SK-N-SH (cell line): ENCODE measurements at regions not wholly inside any gene's neighbourhood (a gene's known extent, or its start where the extent isn't known, plus 50 kb on each side); places are given as distances from the start of the nearest gene placed in this dataset.

Experiments used
- CTCF ChIA-PET: fragments of 300-600, 350-600 bp; formaldehyde crosslinking; extraction: SDS; loops from one replicate; lab custom pipeline; 2021; lab: Yijun Ruan, JAX
- POLR2A ChIA-PET: fragments of 350-600 bp; sonication (Branson Sonifier 250); formaldehyde crosslinking; extraction: SDS; loops from one replicate; lab custom pipeline; 2020; ENCODE audit warnings: antibody characterized with exemption, inconsistent platforms; lab: Yijun Ruan, JAX
- DNase-seq: peaks from one replicate; pipeline ENCODE4 v3.0.0; 2012
- H2AFZ ChIP-seq: fragments of 200-600 bp; sonication (generic); 2 replicates; pipeline ENCODE4 v1.8.1; 2016; ENCODE audit warnings: antibody characterized with exemption, mild to moderate bottlenecking, low read depth
- H3F3A ChIP-seq: fragments of 200-600 bp; sonication (generic); replicated peaks from 2 replicates; pipeline ENCODE3; 2016; ENCODE audit warnings: antibody characterized with exemption, mild to moderate bottlenecking; ENCODE audit not compliant: insufficient read depth
- H3K27ac ChIP-seq, 2 experiments: fragments of 200-500 bp in 1 of 2; fragments of 200-600 bp in 1 of 2; sonication (Bioruptor generic) in 1 of 2; sonication (generic), shearing (Covaris generic) in 1 of 2; 2 replicates each; pipeline versions ENCODE4 v1.5.1 to v1.6.1; 2014 to 2016; ENCODE audit warnings: low read depth in 2 of 2, inconsistent platforms in 1 of 2, low read length in 1 of 2, mild to moderate bottlenecking in 1 of 2, mixed read lengths in 1 of 2
- H3K27me3 ChIP-seq: fragments of 200-600 bp; sonication (generic), shearing (Covaris generic); 2 replicates; pipeline ENCODE4 v1.6.1; 2016; ENCODE audit warnings: mixed run types; ENCODE audit not compliant: insufficient read depth
- H3K36me3 ChIP-seq, 2 experiments: fragments of 200-500 bp in 1 of 2; fragments of 200-600 bp in 1 of 2; sonication (Bioruptor generic) in 1 of 2; sonication (generic) in 1 of 2; replicated peaks in 1 of 2; 2 replicates each; pipeline versions ENCODE3 to v1.5.1; 2014 to 2016; ENCODE audit warnings: low read length in 1 of 2, mild to moderate bottlenecking in 1 of 2; ENCODE audit not compliant: insufficient read depth in 2 of 2, control insufficient read depth in 1 of 2
- H3K4me1 ChIP-seq, 2 experiments: fragments of 200-500 bp in 1 of 2; fragments of 200-600 bp in 1 of 2; sonication (Bioruptor generic) in 1 of 2; sonication (generic), shearing (Covaris generic) in 1 of 2; 2 replicates each; pipeline versions ENCODE4 v1.5.1 to v1.6.1; 2014 to 2016; ENCODE audit warnings: low read depth in 1 of 2, low read length in 1 of 2, mixed run types in 1 of 2; ENCODE audit not compliant: insufficient read depth in 2 of 2, control insufficient read depth in 1 of 2
- H3K4me2 ChIP-seq: fragments of 200-600 bp; sonication (generic), shearing (Covaris generic); 2 replicates; pipeline ENCODE4 v1.6.1; 2017; ENCODE audit warnings: mixed run types
- H3K4me3 ChIP-seq, 2 experiments: fragments of 200-500 bp in 1 of 2; fragments of 200-600 bp in 1 of 2; sonication (Bioruptor generic) in 1 of 2; sonication (generic), shearing (Covaris generic) in 1 of 2; 2 replicates each; pipeline versions ENCODE4 v1.5.1 to v1.8.1; 2014 to 2016; ENCODE audit warnings: low read depth in 2 of 2, inconsistent platforms in 1 of 2, low read length in 1 of 2, mild to moderate bottlenecking in 1 of 2, mixed read lengths in 1 of 2, moderate library complexity in 1 of 2
- H3K79me2 ChIP-seq: fragments of 200-600 bp; sonication (generic); 2 replicates; pipeline ENCODE4 v1.8.1; 2017; ENCODE audit warnings: mild to moderate bottlenecking; ENCODE audit not compliant: insufficient read depth
- H3K9ac ChIP-seq: fragments of 200-600 bp; sonication (generic); 2 replicates; pipeline ENCODE4 v1.6.1; 2017; ENCODE audit warnings: mixed run types
- H3K9me2 ChIP-seq: fragments of 200-600 bp; sonication (generic); 2 replicates; pipeline ENCODE4 v1.6.1; 2017; ENCODE audit warnings: mixed run types
- H3K9me3 ChIP-seq: fragments of 200-600 bp; sonication (generic); 2 replicates; pipeline ENCODE4 v1.6.1; 2017; ENCODE audit warnings: mixed run types, mild to moderate bottlenecking, moderate library complexity
- H4K20me1 ChIP-seq: fragments of 200-600 bp; sonication (generic); 2 replicates; pipeline ENCODE4 v1.6.1; 2017; ENCODE audit warnings: mild to moderate bottlenecking, mixed run types; ENCODE audit not compliant: insufficient read depth
- CHD2 ChIP-seq: fragments of 150-350 bp; IDR thresholded peaks from 2 replicates; pipeline ENCODE4 v1.6.1; 2018; ENCODE audit warnings: low read length; ENCODE audit not compliant: partially characterized antibody
- ELF1 ChIP-seq: IDR thresholded peaks from 2 replicates; pipeline ENCODE4 v1.4.0; 2012
- EP300 ChIP-seq, 2 experiments: IDR thresholded peaks; 2 replicates each; pipeline versions ENCODE4 v1.4.0 to v1.6.1; 2012; ENCODE audit warnings: borderline replicate concordance in 1 of 2, low read depth in 1 of 2, low read length in 1 of 2
- EZH2phosphoT487 ChIP-seq: fragments of 200-600 bp; sonication (generic); IDR thresholded peaks from 2 replicates; pipeline ENCODE4 v1.6.1; 2017; ENCODE audit warnings: low read depth, mixed run types, mild to moderate bottlenecking, antibody characterized with exemption, moderate library complexity, borderline replicate concordance
- FOSL2 ChIP-seq: IDR thresholded peaks from 2 replicates; pipeline ENCODE4 v1.4.0; 2012; ENCODE audit warnings: low read depth, mild to moderate bottlenecking, moderate library complexity, borderline replicate concordance
- FOXJ3 ChIP-seq: sonication (generic); formaldehyde crosslinking; IDR thresholded peaks from 2 replicates; pipeline ENCODE4 v1.5.1; 2020; ENCODE audit warnings: mild to moderate bottlenecking, missing genetic modification reagents
- FOXM1 ChIP-seq: IDR thresholded peaks from 2 replicates; pipeline ENCODE4 v1.4.0; 2012; ENCODE audit warnings: low read depth, mild to moderate bottlenecking
- GABPA ChIP-seq: IDR thresholded peaks from 2 replicates; pipeline ENCODE4 v1.4.0; 2012; ENCODE audit warnings: low read depth, mild to moderate bottlenecking
- GATA2 ChIP-seq: sonication (generic); formaldehyde crosslinking; IDR thresholded peaks from 2 replicates; pipeline ENCODE4 v1.5.0; 2020; ENCODE audit warnings: mild to moderate bottlenecking, missing genetic modification reagents
- IRF3 ChIP-seq: fragments of 150-350 bp; IDR thresholded peaks from 2 replicates; pipeline ENCODE4 v1.6.1; 2016; ENCODE audit warnings: mild to moderate bottlenecking, low read depth, low read length
- MEF2A ChIP-seq: IDR thresholded peaks from 2 replicates; pipeline ENCODE4 v1.4.0; 2012; ENCODE audit warnings: low read depth, borderline replicate concordance
- MXI1 ChIP-seq: IDR thresholded peaks from 2 replicates; pipeline ENCODE4 v1.6.1; 2012; ENCODE audit warnings: mild to moderate bottlenecking, low read depth, low read length, improper control_type of control experiment
- POLR2AphosphoS5 ChIP-seq: IDR thresholded peaks from 2 replicates; pipeline ENCODE4 v1.6.1; 2012; ENCODE audit warnings: low read depth, low read length
- RCOR1 ChIP-seq: fragments of 150-350 bp; IDR thresholded peaks from 2 replicates; pipeline ENCODE4 v1.6.1; 2017; ENCODE audit warnings: antibody characterized with exemption, low read length
- RXRA ChIP-seq: IDR thresholded peaks from 2 replicates; pipeline ENCODE4 v1.4.0; 2012; ENCODE audit warnings: low read depth, mild to moderate bottlenecking, borderline replicate concordance
- SMC3 ChIP-seq: IDR thresholded peaks from 2 replicates; pipeline ENCODE4 v1.6.1; 2012; ENCODE audit warnings: low read depth, low read length, improper control_type of control experiment
- TCF12 ChIP-seq: IDR thresholded peaks from 2 replicates; pipeline ENCODE4 v1.4.0; 2012
- USF1 ChIP-seq: IDR thresholded peaks from 2 replicates; pipeline ENCODE4 v1.4.0; 2012; ENCODE audit warnings: low read depth, borderline replicate concordance
- YY1 ChIP-seq: IDR thresholded peaks from 2 replicates; pipeline ENCODE4 v1.4.0; 2012; ENCODE audit warnings: low read depth, mild to moderate bottlenecking
- ZBTB33 ChIP-seq: IDR thresholded peaks from 2 replicates; pipeline ENCODE4 v1.4.0; 2012; ENCODE audit warnings: low read depth, borderline replicate concordance

- H3K27ac ChIP-seq, result no peak overlapping the region
- H2AFZ ChIP-seq, result no peak overlapping the region
- TF ChIP-seq EZH2phosphoT487 (no peak), ZBTB33 (no peak), IRF3 (no peak), RXRA (no peak), FOSL2 (no peak), FOXM1 (no peak), CHD2 (no peak), GABPA (no peak), YY1 (no peak), TCF12 (no peak), POLR2AphosphoS5 (no peak), EP300 (IDR thresholded peaks at IDR 0.05; ENCODE audit: borderline replicate concordance in 1 of 2, low read depth in 1 of 2, low read length in 1 of 2) (no peak), FOXJ3 (CRISPR knock-in tag) (no peak), RCOR1 (no peak), SMC3 (no peak), MEF2A (no peak), USF1 (no peak), GATA2 (CRISPR knock-in tag) (no peak), ELF1 (no peak), MXI1 (no peak)
- ChIA-PET CTCF (no interaction called here), POLR2A (no interaction called here)
- H3K27me3 ChIP-seq, result no peaks in the 10 kb centered on the region
- no peaks in the 10 kb centered on the region for H3F3A ChIP-seq
- DNase-seq, result no peak
- no peaks in the 10 kb centered on the region for H4K20me1 ChIP-seq
- H3K36me3 ChIP-seq, result no peaks in the 10 kb centered on the region
- H3K9me3 ChIP-seq, result no peaks in the 10 kb centered on the region
- no peaks in the 10 kb centered on the region for H3K9me2 ChIP-seq
- no peaks in the 10 kb centered on the region for H3K4me1 ChIP-seq
- H3K9ac ChIP-seq, result no peak overlapping the region
- no peak overlapping the region for H3K4me3 ChIP-seq
- H3K79me2 ChIP-seq, result no peaks in the 10 kb centered on the region
- no peak overlapping the region for H3K4me2 ChIP-seq
Observed at GRCh38 chr16:65355706-65356105, 233.8 kb upstream of the CDH11 start.
